ENCODE measurements at regions not wholly inside any gene's neighbourhood (a gene's known extent, or its start where the extent isn't known, plus 50 kb on each side); places are given as distances from the start of the nearest gene placed in this dataset.
"Not testable (repeated sequence)": the region's sequence is repeated elsewhere in the genome, so short reads cannot be mapped to it uniquely, and the experiment has no call there.

DNA sequence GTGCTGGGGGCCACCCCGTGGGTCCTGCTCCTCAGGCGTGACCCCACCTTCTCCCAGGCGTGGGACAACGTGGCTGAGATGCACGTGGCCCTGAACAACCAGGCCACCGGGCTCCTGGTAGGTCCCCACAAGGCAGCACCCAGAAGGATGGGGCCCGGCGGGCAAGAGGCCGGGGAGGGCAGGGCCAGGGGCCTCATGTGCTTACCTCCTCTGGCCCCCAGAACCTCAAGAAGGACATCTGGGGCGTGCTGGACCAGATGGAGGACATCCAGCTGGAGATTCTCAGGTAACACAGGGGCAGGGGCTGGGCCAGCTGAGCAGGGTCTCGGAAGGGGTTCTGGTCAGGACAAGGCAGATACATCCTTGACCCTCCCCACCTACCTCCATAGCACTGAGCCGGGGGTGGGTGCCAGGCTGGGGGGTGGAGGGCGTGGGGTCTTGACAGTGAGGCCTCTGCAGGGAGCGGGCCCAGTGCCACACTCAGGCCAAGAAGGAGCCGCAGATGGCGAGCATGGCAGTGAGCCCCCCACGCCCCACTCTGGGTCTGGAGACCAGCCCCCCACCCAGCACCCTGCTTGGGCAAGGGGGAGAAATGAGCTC, 186.3 kb downstream of the IGLL1 start:
- no peak for DNase-seq

DNA sequence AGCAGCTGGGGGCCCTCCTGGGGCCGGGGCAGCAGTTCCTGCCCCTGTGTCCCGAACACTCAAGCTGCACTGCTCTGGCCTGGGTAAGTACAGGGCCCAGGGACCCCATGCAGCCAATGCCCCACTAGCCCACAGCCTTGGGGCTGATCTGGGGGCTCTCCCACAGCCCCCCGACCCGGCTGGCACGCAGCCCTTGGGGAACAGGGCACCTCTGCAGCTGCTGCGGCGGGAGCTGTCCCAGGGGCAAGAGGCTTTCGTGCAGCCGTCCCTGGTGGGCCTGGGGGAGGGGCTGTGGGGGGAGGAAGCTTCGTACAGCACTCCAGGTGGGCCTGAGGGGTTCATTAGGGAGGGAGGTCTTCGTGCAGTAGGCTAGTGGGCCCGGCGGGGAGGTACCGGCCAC, 186.9 kb downstream of the IGLL1 start:
- DNase-seq = not testable (repeated sequence)

DNA sequence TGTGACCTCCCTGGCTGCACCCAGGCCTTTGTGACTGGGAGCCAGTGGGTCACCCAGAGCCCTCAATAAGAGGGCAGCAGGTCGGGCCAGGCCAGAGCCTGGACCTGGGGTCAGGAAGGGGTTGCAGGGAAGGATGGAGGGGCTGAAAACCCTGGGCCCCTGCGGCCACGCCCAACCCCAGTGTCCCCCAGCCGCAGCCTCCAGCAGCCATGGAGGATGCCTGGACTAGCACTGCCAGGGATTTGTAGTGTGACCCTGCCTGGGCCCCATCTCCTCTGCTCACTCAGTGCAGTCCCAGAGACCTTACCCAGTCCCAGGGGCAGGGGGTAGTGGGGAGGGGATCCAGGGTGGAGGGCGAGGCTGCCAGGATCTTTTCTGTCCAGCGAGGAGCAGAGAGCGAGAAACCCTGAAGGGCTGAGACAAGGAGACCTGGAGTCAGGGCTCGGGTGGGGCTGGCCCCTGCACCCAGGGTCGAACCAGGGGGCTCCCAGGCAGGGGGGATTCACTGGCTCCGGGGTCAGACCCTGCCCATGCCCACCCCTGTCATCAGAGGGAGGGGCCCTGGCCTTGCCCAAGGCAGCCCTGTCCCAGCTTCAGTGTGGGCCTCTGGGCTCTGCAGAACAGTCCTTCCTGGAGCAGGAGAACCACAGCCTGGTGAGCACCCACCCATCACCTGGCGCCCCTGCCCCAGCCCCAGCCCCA, 187.5 kb downstream of the IGLL1 start:
- DNase-seq = no peak

DNA sequence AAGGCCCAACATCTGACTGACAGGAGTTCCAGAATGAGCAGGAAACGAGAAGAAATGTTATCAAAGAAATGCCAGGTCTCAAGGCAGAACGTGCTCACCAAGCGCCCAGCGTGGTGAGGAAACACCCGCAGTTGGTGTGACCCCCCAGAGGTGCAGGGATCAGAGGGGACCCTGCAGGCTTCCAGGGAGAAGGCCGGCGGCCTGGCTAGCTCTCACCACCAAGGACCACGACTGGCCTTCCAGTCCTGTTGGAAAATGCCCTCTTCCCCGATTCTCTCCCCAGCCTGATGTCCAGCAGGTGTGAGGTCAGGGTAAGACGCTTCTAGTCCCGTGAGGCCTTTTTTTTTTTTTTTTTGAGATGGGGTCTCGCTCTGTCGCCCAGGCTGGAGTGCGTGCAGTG, 189.1 kb downstream of the IGLL1 start:
- DNase-seq = no peak

DNA sequence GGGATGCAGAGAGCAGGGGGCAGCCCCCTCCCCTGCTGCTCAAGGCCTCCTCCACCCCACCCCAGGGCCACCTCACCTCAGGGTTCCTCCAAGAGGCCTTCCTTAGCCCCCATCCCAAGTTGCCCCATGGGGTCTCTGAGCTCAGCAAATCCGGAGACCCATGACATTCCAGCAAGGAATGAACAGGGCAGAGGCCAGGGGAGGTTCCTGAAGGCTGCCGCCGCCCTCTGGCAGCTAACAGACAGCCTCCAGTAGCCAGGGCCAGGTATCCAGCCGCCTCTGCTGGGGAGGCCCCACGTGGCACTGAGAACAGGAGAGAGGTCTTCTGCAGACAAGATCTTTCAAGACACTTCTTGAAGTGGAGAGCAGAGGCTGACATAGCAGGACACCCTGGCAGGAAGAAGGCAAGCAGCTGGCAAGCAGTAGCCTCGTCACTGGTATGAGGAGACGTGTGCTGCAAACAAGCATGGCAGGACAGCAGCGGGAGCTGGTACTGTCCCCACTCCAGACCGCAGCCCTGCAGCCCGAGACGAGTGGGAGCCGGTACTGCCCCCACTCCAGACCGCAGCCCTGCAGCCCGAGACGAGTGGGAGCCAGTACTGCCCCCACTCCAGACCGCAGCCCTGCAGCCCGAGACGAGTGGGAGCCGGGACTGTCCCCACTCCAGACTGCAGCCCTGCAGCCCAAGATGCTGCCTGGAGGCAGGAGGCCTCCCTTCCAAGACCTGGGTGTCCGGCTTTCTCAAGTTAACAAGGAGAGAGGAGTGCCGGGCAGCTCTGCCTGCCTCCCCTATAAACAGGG, 190.6 kb downstream of the IGLL1 start:
- no peak for DNase-seq

DNA sequence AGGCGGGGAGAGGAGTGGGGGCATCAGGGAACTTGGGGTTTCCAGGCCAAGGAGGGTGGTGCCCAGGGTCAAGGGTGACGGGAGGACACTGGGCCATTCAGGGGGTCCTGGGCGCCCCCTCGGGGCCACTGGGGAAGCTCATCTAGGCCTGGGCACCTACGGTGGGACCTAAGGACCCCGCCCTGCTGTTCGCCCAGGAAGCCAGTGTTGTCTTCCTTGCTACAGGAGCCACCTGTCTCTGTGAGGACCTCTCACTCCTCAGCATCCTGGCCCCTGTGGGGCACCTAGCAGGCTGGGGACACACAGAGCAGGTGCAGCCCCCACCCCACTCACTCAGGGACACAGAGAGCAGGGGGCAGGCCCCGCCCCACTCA, 191.6 kb downstream of the IGLL1 start:
- no peak for DNase-seq

DNA sequence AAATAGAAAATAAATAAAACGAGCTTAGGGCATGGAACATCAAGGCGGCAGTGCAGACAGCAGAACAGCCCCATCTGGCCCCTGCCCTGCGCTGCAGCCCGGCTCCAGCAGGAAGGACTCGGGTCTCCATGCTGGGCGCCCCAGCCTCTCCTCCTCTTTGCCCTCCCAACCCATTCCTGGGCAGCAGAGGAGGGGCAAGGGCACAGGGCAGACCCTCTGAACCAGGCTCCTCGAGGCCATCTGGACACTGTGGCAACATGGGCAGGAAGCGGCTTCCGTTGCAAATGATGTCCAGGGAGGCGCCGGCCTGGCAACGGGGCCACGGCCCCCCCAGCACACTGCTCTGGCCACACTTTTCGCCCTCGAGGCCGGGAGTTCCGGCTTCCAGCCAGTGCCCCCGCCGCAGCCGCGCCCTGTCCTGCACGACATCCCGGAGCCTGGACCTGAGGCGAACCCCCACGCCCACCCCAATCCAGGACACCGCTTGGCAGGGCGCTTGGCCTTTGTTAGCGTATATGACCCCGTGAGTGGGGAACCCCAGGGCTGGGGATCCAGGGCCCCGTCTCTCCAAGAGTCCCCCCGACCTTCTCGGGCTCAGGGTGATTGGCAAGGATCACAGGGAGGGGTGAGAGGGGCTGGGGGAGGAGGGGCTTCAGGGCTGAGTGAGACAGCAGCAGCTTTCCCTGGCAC, 192.1 kb downstream of the IGLL1 start:
- no peak for DNase-seq

DNA sequence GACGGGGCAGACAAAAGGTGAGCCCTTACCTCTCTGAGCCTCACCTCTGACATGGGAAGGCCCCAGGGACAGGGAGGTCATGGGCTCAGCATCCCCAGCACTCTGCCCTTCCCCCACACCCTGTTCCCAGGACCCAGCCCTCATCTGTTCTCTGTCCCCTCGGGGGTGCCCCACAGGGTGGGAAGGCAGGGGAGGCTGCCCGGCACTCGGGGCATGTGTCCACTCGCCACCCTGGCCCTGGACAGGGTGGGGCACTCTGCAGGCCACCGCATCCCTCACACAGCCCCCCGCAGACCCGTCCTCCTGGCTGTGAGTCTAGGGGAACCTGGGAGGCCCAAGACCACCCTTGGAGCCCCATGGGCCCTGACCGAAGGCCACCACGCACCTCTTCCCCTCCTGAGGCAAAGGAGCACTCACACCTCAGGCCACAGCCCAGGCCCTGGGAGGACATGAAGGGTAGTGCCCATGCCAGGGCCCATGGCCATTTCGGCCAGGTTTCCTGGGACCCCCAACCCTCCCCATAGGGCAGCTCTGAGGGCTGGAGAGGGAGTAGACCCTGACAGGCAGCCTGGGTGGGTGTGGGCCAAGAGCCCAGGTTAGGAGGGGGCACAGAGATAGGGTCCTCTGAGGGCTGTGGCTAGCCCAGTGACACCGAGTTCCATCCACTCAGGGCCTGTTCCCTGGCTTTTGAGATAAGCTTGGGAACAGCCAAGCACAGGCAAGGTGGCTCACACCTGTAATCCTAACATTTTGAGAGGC, 193.1 kb downstream of the IGLL1 start:
- DNase-seq = no peak

DNA sequence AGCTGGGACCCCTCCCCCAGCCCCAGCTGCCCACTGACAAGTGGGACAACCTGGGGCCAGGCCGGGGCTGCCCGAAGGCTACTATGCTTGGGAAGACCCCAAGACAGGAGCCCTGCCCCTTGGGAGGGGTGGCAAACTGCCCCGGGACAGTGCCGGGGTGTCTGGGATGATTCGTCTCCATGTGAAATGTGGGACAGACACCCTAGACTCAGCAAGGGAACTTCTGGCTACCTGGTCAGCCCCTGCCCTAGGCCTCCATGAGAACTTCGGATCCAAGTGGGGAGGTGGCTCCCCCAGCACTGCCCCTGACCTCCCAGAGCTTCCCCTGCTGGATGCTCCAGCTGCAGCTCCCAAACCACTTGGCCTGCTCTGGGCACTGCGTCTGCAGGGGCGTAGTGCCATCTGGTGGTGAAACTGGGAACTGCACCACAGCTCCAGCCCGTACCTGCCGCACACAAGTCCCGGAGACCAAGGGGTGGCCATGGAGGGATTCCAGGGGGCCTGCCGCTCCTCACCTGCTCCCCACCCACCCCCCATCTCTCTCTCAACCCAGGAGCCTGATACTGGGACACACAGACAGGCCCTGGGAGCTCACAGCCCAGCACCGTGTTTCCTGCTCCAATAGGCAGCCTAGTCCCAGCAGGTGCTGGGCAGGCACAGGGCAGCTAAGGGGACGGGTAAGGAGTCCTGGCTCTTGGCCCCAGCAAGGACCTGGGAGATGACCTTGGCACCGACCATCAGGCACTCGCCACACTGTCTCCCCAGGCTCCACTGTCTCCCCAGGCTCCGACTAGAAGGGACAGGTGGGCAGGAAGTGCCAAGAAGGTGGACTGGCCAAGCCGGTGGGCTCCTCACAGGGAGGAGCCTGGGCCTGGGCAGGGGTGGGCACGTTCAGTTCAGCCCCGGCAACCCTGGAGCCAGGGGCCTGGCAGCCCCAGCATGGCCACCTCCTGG, 194.1 kb downstream of the IGLL1 start:
- DNase-seq = peak; percentile 82 to 86

DNA sequence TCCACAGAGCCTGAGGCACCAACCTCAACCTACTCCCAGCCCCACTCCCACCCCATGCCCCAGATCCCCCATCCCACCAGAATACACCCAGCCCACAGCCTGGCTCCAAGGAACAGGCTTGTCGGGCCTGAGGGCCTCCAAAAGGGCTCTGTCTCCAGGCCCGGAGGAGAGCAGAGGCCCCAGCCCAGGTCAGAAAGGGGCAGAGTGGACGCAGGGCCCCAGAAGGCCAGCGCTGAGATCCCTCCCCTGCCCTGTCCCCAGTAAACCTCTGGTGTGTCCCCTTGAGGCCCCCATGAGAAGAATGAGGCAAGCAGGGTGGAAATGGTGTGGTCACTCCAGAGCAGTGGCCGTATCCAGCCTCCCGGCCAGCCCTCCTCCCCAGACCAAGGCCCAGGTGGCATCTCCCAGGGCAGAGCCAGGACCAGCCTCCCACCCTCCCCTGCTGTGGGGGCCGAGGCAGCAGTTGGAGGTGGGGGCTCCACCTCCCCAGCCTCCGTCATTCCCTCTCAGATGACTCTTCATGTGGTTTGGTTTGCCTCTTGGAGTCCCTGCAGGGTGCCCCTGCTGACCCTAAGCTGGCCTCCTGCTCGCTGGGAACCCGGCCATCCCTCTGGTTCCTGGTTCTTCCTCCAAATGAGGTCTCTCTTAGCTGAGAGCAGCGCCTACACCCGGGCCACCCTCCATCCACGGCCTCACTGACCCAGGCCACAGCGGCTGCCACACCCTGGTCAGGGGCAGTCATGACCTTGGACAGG, 195.0 kb downstream of the IGLL1 start:
- DNase-seq = no peak

DNA sequence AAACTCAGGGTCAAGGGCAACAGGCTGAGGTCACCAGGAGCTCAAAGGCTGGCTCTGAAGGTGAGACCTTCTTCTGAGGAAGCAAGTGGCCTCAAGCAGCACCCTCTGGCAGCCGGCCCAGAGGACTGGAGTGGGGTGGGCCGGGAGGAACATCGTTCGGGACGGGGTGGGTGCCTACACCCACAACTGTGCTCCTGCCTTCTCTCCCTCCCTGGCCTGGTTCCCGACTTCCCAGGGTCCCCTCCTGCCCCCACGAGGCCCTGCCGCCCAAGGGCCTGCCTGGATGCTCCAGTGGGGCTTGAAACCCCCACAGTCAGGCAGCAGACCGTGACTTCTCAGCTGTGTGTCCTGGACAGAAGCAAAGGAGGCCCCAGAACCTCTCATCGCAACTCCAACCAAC, 195.7 kb downstream of the IGLL1 start:
- no peak for DNase-seq

DNA sequence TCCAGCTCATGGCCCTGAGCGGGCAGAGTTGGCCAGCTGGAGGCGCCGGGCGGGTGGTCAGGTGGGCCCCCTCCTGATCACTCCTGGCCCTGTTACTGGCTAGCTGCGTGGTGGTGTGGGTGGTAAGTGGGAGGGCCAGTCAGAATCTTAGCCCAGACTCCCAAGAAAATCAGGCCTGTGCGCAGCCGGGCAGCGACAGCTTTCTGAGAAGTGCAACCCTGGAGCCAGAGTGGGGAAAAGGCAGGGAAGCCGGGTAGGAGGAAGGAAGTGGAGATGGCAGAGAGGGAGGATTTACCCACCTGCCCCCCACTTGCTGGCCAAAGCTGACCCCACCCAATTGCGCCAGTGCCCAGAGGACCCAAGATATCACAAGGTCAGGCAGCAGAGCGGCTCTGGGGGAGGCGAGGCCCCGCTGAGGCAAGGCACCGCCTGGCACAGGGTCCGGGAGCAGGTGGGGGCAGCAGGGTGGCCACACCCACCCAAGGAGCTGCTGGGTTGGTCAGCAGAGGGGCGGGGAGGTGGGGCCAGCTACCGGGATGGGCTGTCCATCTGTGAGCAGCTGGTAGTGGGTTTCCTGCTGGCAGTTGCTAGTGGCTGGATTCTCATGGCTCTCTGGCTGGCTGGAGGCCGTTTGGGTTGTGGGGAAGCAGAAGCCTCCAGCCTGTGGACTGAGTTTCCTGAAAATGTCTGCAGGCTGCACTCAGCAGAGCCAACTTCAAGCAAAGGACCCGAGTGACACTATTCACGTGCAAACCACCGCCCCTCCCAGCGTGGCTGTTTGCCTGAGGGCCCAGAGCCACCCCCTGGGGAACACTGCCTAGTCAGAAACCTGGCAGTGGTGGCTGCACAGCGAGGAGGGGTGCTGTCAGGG, 196.4 kb downstream of the IGLL1 start:
- peak in 1 of 2 donors; percentile 12 for DNase-seq

DNA sequence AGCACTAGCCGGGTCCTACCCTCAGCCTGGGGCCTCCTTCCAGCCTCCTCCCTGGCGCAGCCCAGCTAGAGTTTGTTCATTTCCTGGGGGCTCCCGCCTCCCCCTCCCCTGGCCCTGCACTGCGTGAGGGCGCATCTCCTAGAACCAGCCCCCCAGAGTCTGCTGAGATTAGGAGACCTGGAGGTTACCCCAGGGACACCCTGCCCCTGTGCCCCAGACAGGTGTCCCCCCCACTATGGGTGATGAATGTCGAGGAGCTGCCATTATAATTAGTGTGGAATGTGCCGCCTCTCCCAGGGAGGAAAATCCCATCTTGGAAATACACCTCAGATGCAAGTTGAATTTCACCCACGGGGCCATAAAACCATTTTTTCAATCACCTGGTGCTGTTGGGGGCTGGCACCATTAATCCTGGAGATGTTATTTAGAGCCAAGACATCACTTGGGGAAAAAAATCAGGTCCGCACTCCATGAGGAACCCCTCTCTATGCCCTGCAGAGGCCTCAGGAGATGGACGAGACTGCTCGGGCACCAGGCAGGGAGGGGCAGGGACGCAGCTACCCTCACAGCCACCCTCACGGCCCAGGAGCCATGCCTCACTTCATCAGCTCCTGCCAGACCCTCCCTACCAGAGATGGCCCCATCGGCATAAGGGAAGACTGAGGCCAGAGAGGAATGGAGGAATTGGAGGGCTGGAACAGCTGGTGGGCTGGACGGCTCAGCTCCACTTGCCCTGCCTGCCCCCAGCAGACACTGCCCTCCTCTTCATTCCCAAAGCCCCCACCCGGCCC, 197.5 kb downstream of the IGLL1 start:
- no peak for DNase-seq

DNA sequence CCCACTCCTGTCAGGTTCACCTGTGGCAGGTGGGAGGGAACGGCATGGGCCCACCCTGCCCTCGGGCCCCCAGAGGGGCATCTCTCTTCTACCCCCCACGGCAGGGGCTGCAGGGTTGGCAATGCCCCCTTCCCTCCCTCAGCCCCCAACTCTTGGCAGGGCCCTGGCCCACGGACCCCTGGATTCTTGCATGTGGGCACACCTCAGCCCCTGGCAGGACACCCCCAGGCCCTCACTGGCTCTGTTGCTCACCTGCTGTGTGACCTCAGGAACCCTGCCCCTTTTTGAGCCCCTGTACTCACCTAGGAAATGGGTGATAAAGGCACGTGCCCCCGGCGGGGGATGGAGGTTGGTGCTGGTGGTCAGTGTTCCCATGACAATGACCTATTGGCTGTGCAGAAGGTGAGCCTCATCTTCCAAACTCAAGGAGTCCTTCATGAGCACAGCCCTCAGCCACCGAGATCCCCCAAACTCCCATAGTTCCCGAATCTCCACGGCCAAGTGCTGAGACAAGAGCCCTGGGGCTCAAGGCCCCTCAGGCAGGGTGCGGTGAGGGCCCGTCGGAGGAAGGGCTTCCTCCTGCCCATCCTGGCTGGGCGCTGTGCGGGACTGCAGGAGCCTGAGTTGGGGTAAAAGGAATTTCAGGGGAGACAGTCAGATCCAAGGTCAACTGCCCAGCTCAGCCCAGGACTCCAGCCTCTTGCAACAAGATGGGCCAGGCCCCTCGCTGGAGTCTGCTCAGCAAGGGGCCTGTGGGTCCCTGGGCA, 198.2 kb downstream of the IGLL1 start:
- no peak for DNase-seq

DNA sequence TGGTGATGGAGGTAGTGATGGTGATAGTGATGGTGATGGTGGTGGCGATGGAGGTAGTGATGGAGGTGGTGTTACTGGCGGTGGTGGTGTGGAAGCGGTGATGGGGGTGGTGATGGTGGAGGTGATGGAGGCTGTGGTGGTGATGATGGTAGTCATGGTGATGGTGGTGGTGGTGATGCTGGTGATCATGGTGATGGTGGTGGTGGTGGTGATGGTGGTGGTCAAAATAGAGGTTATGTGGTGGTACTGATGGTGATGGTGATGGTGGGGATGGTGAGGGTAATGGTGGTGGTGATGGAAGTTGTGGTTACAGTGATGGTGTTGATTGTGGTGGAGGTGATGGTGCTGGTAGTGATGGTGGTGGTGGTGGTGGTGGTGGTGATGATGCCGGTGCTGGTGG, 199.2 kb downstream of the IGLL1 start:
- DNase-seq = no peak

DNA sequence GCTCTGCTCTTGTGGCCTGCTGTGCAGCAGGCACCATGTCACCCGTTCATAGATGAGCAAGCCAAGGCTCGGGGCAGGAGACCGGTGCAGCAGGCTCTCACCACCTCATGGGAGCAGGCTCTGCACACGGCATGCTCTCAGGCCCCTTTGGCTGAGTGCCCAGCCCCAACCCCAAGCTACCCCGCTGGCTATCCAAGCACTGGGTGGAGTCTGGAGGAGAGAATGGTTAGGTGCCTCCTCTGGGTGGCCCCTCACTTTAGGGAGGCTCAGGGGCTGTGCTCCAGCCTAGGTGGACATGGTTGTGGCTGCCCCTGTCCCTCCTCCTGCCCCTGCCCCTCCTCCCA, 199.9 kb downstream of the IGLL1 start:
- DNase-seq = no peak

DNA sequence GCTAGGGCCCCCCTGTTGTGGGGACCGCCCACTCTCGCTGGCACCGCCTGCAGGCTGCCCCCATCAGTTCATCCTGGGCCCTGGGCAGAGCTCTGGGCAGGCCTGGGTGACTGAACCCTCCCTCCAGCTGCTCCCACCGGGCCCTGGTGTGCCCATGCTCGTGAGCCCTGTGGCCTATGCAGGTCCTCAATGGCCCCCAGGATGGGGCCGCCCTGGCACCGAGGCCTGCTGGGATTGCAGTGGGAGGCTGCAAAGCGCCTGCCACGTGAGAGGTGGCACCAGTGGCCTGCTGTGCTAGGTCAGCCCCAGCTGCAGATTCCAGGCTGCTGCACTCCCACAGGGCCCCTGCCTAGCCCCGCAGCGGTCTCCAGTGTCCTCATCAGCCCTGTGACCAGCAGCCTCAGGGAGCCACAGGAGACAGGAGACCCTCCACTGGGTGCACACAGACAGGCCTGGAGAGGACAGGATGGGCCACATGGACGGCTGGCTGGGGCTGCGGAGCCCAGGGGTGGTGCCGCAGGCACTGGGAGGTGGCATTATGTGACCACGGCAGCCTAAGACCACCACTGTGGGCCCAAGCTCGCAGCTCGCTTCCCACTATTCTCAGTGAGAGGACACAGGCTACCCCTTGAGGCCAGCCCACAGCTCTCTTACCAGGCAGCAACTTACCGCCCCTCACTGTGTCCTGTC, 199.4 kb downstream of the BCR start:
- not testable (repeated sequence) for DNase-seq

Measured in inflammatory macrophage (primary cell).